DND-41 (cell line): ENCODE measurements at regions not wholly inside any gene's neighbourhood (a gene's known extent, or its start where the extent isn't known, plus 50 kb on each side); places are given as distances from the start of the nearest gene placed in this dataset.

Experiments used
- EZH2 ChIP-seq: IDR thresholded peaks from 3 replicates; pipeline ENCODE4 v1.6.1; 2012; ENCODE audit warnings: borderline replicate concordance, low read depth, mild to moderate bottlenecking, moderate library complexity, low read length, inconsistent platforms; ENCODE audit not compliant: severe bottlenecking
- TF ChIP-seq, protein P1 (sequence below): IDR thresholded peaks from 2 replicates; pipeline ENCODE4 v1.5.1; 2012; ENCODE audit warnings: borderline replicate concordance, low read length, moderate library complexity, mild to moderate bottlenecking; ENCODE audit not compliant: poor library complexity, severe bottlenecking; ENCODE audit errors: extremely low read depth

DNA sequence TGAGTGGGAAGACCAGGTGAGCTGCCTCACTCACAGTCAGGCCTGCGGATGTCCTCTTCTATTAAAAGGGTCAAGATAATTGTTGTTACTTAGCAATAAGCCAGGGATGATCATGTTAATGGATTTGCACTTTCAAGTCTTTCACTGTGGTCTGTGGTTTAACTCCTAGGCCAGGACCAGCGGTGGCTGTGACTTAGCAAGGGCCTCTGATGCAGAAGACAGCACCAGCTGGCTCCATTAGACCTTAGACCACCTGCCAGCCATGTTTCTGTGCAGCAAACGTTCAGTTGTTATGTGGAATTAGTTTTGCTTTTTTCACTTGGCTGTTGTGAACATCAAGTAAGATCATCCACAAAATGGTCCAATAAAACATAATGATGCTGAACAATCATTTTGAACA is 537.3 kb downstream of the TNS3 start:
- TF ChIP-seq, protein P1, sequence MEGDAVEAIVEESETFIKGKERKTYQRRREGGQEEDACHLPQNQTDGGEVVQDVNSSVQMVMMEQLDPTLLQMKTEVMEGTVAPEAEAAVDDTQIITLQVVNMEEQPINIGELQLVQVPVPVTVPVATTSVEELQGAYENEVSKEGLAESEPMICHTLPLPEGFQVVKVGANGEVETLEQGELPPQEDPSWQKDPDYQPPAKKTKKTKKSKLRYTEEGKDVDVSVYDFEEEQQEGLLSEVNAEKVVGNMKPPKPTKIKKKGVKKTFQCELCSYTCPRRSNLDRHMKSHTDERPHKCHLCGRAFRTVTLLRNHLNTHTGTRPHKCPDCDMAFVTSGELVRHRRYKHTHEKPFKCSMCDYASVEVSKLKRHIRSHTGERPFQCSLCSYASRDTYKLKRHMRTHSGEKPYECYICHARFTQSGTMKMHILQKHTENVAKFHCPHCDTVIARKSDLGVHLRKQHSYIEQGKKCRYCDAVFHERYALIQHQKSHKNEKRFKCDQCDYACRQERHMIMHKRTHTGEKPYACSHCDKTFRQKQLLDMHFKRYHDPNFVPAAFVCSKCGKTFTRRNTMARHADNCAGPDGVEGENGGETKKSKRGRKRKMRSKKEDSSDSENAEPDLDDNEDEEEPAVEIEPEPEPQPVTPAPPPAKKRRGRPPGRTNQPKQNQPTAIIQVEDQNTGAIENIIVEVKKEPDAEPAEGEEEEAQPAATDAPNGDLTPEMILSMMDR, result no peak
- TF ChIP-seq EZH2, result no peak
